ENCODE measurements at regions not wholly inside any gene's neighbourhood (a gene's known extent, or its start where the extent isn't known, plus 50 kb on each side); places are given as distances from the start of the nearest gene placed in this dataset.

- peak; percentile 90 to 99 (median 98) for TF ChIP-seq CTCF (IDR thresholded peaks at IDR 0.05)
- peak; percentile 71 to 76 for TF ChIP-seq POLR2AphosphoS5 (IDR thresholded peaks at IDR 0.05)
- TF ChIP-seq POLR2A (IDR thresholded peaks at IDR 0.05) = peak in 3 of 4 donors; percentile 32 to 69 (median 47)
- peak in 1 of 4 donors; percentile 17 for TF ChIP-seq EP300 (IDR thresholded peaks at IDR 0.05)
Measured at GRCh38 chr10:29735628-29736365, 101.0 kb upstream of the SVIL start.
